ENCODE measurements at regions not wholly inside any gene's neighbourhood (a gene's known extent, or its start where the extent isn't known, plus 50 kb on each side); places are given as distances from the start of the nearest gene placed in this dataset.

DNA sequence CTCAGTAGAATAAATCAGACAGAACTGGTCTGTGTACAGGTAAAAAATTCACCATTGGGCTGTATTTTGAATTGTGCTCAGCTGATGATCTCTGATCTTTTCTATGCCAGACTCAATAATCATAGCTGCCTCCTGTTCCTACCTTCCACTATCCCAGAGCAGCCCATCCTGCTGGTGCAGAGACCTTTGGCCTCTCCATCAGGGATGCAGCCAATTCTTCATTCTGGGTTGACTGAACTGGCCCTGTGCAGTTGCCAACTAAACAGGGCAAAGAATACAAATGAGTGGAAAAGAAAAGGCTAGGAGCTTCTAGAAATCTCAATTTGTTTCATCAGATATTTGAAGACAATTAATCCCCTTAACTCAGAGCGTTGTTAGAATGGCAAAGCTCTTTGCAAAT, 1781.3 kb upstream of the CELF4 start:
- TF ChIP-seq, protein P1, sequence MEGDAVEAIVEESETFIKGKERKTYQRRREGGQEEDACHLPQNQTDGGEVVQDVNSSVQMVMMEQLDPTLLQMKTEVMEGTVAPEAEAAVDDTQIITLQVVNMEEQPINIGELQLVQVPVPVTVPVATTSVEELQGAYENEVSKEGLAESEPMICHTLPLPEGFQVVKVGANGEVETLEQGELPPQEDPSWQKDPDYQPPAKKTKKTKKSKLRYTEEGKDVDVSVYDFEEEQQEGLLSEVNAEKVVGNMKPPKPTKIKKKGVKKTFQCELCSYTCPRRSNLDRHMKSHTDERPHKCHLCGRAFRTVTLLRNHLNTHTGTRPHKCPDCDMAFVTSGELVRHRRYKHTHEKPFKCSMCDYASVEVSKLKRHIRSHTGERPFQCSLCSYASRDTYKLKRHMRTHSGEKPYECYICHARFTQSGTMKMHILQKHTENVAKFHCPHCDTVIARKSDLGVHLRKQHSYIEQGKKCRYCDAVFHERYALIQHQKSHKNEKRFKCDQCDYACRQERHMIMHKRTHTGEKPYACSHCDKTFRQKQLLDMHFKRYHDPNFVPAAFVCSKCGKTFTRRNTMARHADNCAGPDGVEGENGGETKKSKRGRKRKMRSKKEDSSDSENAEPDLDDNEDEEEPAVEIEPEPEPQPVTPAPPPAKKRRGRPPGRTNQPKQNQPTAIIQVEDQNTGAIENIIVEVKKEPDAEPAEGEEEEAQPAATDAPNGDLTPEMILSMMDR (IDR thresholded peaks at IDR 0.05) = no peak
- TF ChIP-seq EZH2 (IDR thresholded peaks at IDR 0.05) (no peak), EZH2phosphoT487 (IDR thresholded peaks at IDR 0.05) (no peak)
